ENCODE measurements at regions not wholly inside any gene's neighbourhood (a gene's known extent, or its start where the extent isn't known, plus 50 kb on each side); places are given as distances from the start of the nearest gene placed in this dataset.

GRCh38 chr12:11998944-11999315 is 71.8 kb upstream of the BCL2L14 start:
- CTCF ChIA-PET: no interaction called here
- FAIRE-seq: no peak
- BruUV-seq (replicated peaks): no TSS peak

More at GRCh38 chr12:11998944-11999315, 71.8 kb upstream of the BCL2L14 start:
- H4K20me1 ChIP-seq (replicated peaks; ENCODE audit: control insufficient read depth, extremely low read depth, insufficient read depth, low read length): no peaks in the 10 kb centered on the region
- no peaks in the 10 kb centered on the region for H3K79me2 ChIP-seq (ENCODE audit: control insufficient read depth, insufficient read depth, low read length)
- TF ChIP-seq POLR2A (IDR thresholded peaks at IDR 0.05; ENCODE audit: low read depth, low read length) (no peak), CTCF (IDR thresholded peaks at IDR 0.05; ENCODE audit: extremely low read depth in 1 of 2, insufficient read depth in 1 of 2, low read depth in 1 of 2, low read length in 2 of 2) (no peak), MYC (IDR thresholded peaks at IDR 0.05; ENCODE audit: low read depth, low read length) (no peak), JUN (IDR thresholded peaks at IDR 0.05; ENCODE audit: borderline replicate concordance, insufficient read depth, insufficient read length, low read depth) (no peak), POLR2AphosphoS5 (IDR thresholded peaks at IDR 0.05; ENCODE audit: insufficient read depth, low read depth, low read length) (no peak), EZH2 (IDR thresholded peaks at IDR 0.05; ENCODE audit: borderline replicate concordance, low read depth, low read length, severe bottlenecking) (no peak), FOS (IDR thresholded peaks at IDR 0.05; ENCODE audit: borderline replicate concordance, insufficient read depth, low read length) (no peak), GATA2 (IDR thresholded peaks at IDR 0.05; ENCODE audit: insufficient read depth, insufficient read length, low read depth, low read length) (no peak), MAX (IDR thresholded peaks at IDR 0.05; ENCODE audit: insufficient read depth, insufficient read length) (no peak)
- H3K36me3 ChIP-seq (ENCODE audit: control insufficient read depth in 2 of 2, extremely low read depth in 1 of 2, insufficient read depth in 2 of 2, low read length in 2 of 2): no peaks in the 10 kb centered on the region
- no peaks in the 10 kb centered on the region for H3K9me1 ChIP-seq (replicated peaks; ENCODE audit: control insufficient read depth, extremely low read depth, insufficient read depth, low read length)
- H2AFZ ChIP-seq (ENCODE audit: low read depth, low read length): no peak overlapping the region
- H3K4me1 ChIP-seq (ENCODE audit: control insufficient read depth, extremely low read depth, insufficient read depth, low read length): no peaks in the 10 kb centered on the region
- H3K27me3 ChIP-seq (ENCODE audit: control insufficient read depth in 2 of 2, insufficient read depth in 2 of 2, low read length in 2 of 2): no peaks in the 10 kb centered on the region
- intact Hi-C loops (cut with micrococcal nuclease): no loop called here
- H3K9me3 ChIP-seq (replicated peaks; ENCODE audit: control insufficient read depth, insufficient read depth, low read length): no peaks in the 10 kb centered on the region
- H3K4me2 ChIP-seq (ENCODE audit: insufficient read depth, low read length): no peak overlapping the region
- DNase-seq (ENCODE audit: low read depth, low spot score): no peak
- H3K27ac ChIP-seq (ENCODE audit: insufficient read depth, low read depth, low read length): no peak overlapping the region
- dilution Hi-C loops (cut with MboI; ENCODE audit: extremely low pct_ligation_motif_present, low sequenced_read_pairs): no loop called here
- no peak overlapping the region for H3K4me3 ChIP-seq (replicated peaks in 1 of 3; ENCODE audit: insufficient read depth in 1 of 3, low read depth in 1 of 3, low read length in 3 of 3)
- POLR2A ChIA-PET: no interaction called here
- no peak overlapping the region for H3K9ac ChIP-seq (replicated peaks; ENCODE audit: extremely low read depth, insufficient read depth, low read length)
